SK-N-SH (cell line): ENCODE measurements at regions not wholly inside any gene's neighbourhood (a gene's known extent, or its start where the extent isn't known, plus 50 kb on each side); places are given as distances from the start of the nearest gene placed in this dataset.

Experiments used
- CTCF ChIA-PET: fragments of 300-600, 350-600 bp; formaldehyde crosslinking; extraction: SDS; loops from one replicate; lab custom pipeline; 2021; lab: Yijun Ruan, JAX
- POLR2A ChIA-PET: fragments of 350-600 bp; sonication (Branson Sonifier 250); formaldehyde crosslinking; extraction: SDS; loops from one replicate; lab custom pipeline; 2020; ENCODE audit warnings: antibody characterized with exemption, inconsistent platforms; lab: Yijun Ruan, JAX
- DNase-seq: peaks from one replicate; pipeline ENCODE4 v3.0.0; 2012
- H2AFZ ChIP-seq: fragments of 200-600 bp; sonication (generic); 2 replicates; pipeline ENCODE4 v1.8.1; 2016; ENCODE audit warnings: antibody characterized with exemption, mild to moderate bottlenecking, low read depth
- H3F3A ChIP-seq: fragments of 200-600 bp; sonication (generic); replicated peaks from 2 replicates; pipeline ENCODE3; 2016; ENCODE audit warnings: antibody characterized with exemption, mild to moderate bottlenecking; ENCODE audit not compliant: insufficient read depth
- H3K27ac ChIP-seq, 2 experiments: fragments of 200-500 bp in 1 of 2; fragments of 200-600 bp in 1 of 2; sonication (Bioruptor generic) in 1 of 2; sonication (generic), shearing (Covaris generic) in 1 of 2; 2 replicates each; pipeline versions ENCODE4 v1.5.1 to v1.6.1; 2014 to 2016; ENCODE audit warnings: low read depth in 2 of 2, inconsistent platforms in 1 of 2, low read length in 1 of 2, mild to moderate bottlenecking in 1 of 2, mixed read lengths in 1 of 2
- H3K27me3 ChIP-seq: fragments of 200-600 bp; sonication (generic), shearing (Covaris generic); 2 replicates; pipeline ENCODE4 v1.6.1; 2016; ENCODE audit warnings: mixed run types; ENCODE audit not compliant: insufficient read depth
- H3K36me3 ChIP-seq, 2 experiments: fragments of 200-500 bp in 1 of 2; fragments of 200-600 bp in 1 of 2; sonication (Bioruptor generic) in 1 of 2; sonication (generic) in 1 of 2; replicated peaks in 1 of 2; 2 replicates each; pipeline versions ENCODE3 to v1.5.1; 2014 to 2016; ENCODE audit warnings: low read length in 1 of 2, mild to moderate bottlenecking in 1 of 2; ENCODE audit not compliant: insufficient read depth in 2 of 2, control insufficient read depth in 1 of 2
- H3K4me1 ChIP-seq, 2 experiments: fragments of 200-500 bp in 1 of 2; fragments of 200-600 bp in 1 of 2; sonication (Bioruptor generic) in 1 of 2; sonication (generic), shearing (Covaris generic) in 1 of 2; 2 replicates each; pipeline versions ENCODE4 v1.5.1 to v1.6.1; 2014 to 2016; ENCODE audit warnings: low read depth in 1 of 2, low read length in 1 of 2, mixed run types in 1 of 2; ENCODE audit not compliant: insufficient read depth in 2 of 2, control insufficient read depth in 1 of 2
- H3K4me2 ChIP-seq: fragments of 200-600 bp; sonication (generic), shearing (Covaris generic); 2 replicates; pipeline ENCODE4 v1.6.1; 2017; ENCODE audit warnings: mixed run types
- H3K4me3 ChIP-seq, 2 experiments: fragments of 200-500 bp in 1 of 2; fragments of 200-600 bp in 1 of 2; sonication (Bioruptor generic) in 1 of 2; sonication (generic), shearing (Covaris generic) in 1 of 2; 2 replicates each; pipeline versions ENCODE4 v1.5.1 to v1.8.1; 2014 to 2016; ENCODE audit warnings: low read depth in 2 of 2, inconsistent platforms in 1 of 2, low read length in 1 of 2, mild to moderate bottlenecking in 1 of 2, mixed read lengths in 1 of 2, moderate library complexity in 1 of 2
- H3K79me2 ChIP-seq: fragments of 200-600 bp; sonication (generic); 2 replicates; pipeline ENCODE4 v1.8.1; 2017; ENCODE audit warnings: mild to moderate bottlenecking; ENCODE audit not compliant: insufficient read depth
- H3K9ac ChIP-seq: fragments of 200-600 bp; sonication (generic); 2 replicates; pipeline ENCODE4 v1.6.1; 2017; ENCODE audit warnings: mixed run types
- H3K9me2 ChIP-seq: fragments of 200-600 bp; sonication (generic); 2 replicates; pipeline ENCODE4 v1.6.1; 2017; ENCODE audit warnings: mixed run types
- H3K9me3 ChIP-seq: fragments of 200-600 bp; sonication (generic); 2 replicates; pipeline ENCODE4 v1.6.1; 2017; ENCODE audit warnings: mixed run types, mild to moderate bottlenecking, moderate library complexity
- H4K20me1 ChIP-seq: fragments of 200-600 bp; sonication (generic); 2 replicates; pipeline ENCODE4 v1.6.1; 2017; ENCODE audit warnings: mild to moderate bottlenecking, mixed run types; ENCODE audit not compliant: insufficient read depth
- CHD2 ChIP-seq: fragments of 150-350 bp; IDR thresholded peaks from 2 replicates; pipeline ENCODE4 v1.6.1; 2018; ENCODE audit warnings: low read length; ENCODE audit not compliant: partially characterized antibody
- EP300 ChIP-seq, 2 experiments: IDR thresholded peaks; 2 replicates each; pipeline versions ENCODE4 v1.4.0 to v1.6.1; 2012; ENCODE audit warnings: borderline replicate concordance in 1 of 2, low read depth in 1 of 2, low read length in 1 of 2
- EZH2phosphoT487 ChIP-seq: fragments of 200-600 bp; sonication (generic); IDR thresholded peaks from 2 replicates; pipeline ENCODE4 v1.6.1; 2017; ENCODE audit warnings: low read depth, mixed run types, mild to moderate bottlenecking, antibody characterized with exemption, moderate library complexity, borderline replicate concordance
- FOSL2 ChIP-seq: IDR thresholded peaks from 2 replicates; pipeline ENCODE4 v1.4.0; 2012; ENCODE audit warnings: low read depth, mild to moderate bottlenecking, moderate library complexity, borderline replicate concordance
- GABPA ChIP-seq: IDR thresholded peaks from 2 replicates; pipeline ENCODE4 v1.4.0; 2012; ENCODE audit warnings: low read depth, mild to moderate bottlenecking
- GATA2 ChIP-seq: sonication (generic); formaldehyde crosslinking; IDR thresholded peaks from 2 replicates; pipeline ENCODE4 v1.5.0; 2020; ENCODE audit warnings: mild to moderate bottlenecking, missing genetic modification reagents
- NRF1 ChIP-seq: IDR thresholded peaks from 2 replicates; pipeline ENCODE4 v1.6.1; 2012; ENCODE audit warnings: low read depth, mild to moderate bottlenecking, low read length
- POLR2AphosphoS5 ChIP-seq: IDR thresholded peaks from 2 replicates; pipeline ENCODE4 v1.6.1; 2012; ENCODE audit warnings: low read depth, low read length
- RCOR1 ChIP-seq: fragments of 150-350 bp; IDR thresholded peaks from 2 replicates; pipeline ENCODE4 v1.6.1; 2017; ENCODE audit warnings: antibody characterized with exemption, low read length
- SMC3 ChIP-seq: IDR thresholded peaks from 2 replicates; pipeline ENCODE4 v1.6.1; 2012; ENCODE audit warnings: low read depth, low read length, improper control_type of control experiment
- TCF12 ChIP-seq: IDR thresholded peaks from 2 replicates; pipeline ENCODE4 v1.4.0; 2012
- YY1 ChIP-seq: IDR thresholded peaks from 2 replicates; pipeline ENCODE4 v1.4.0; 2012; ENCODE audit warnings: low read depth, mild to moderate bottlenecking
- WGBS: methylation state at CpG from one replicate; pipeline ENCODE4 v1.1.6; 2017; ENCODE audit warnings: low lambda C conversion rate; 5-methylcytosine and 5-hydroxymethylcytosine counted together
- TF ChIP-seq, protein P1 (sequence below): fragments of 150-350 bp; IDR thresholded peaks from 2 replicates; pipeline ENCODE4 v1.6.1; 2017; ENCODE audit warnings: antibody characterized with exemption, low read length, low read depth, borderline replicate concordance
- TF ChIP-seq, protein P2 (sequence below): IDR thresholded peaks from 2 replicates; pipeline ENCODE4 v1.4.0; 2012; ENCODE audit warnings: low read depth, borderline replicate concordance
- TF ChIP-seq, protein P3 (sequence below): fragments of 200-600 bp; sonication (generic); IDR thresholded peaks from 2 replicates; pipeline ENCODE4 v1.6.1; 2017; ENCODE audit warnings: antibody characterized with exemption, mild to moderate bottlenecking, moderate library complexity
- TF ChIP-seq, protein P4 (sequence below): fragments of 150-350 bp; IDR thresholded peaks from 2 replicates; pipeline ENCODE4 v1.6.1; 2016; ENCODE audit warnings: mild to moderate bottlenecking, low read depth, low read length
- TF ChIP-seq, protein P5 (sequence below): IDR thresholded peaks from 2 replicates; pipeline ENCODE4 v1.4.0; 2012; ENCODE audit warnings: low read depth

DNA sequence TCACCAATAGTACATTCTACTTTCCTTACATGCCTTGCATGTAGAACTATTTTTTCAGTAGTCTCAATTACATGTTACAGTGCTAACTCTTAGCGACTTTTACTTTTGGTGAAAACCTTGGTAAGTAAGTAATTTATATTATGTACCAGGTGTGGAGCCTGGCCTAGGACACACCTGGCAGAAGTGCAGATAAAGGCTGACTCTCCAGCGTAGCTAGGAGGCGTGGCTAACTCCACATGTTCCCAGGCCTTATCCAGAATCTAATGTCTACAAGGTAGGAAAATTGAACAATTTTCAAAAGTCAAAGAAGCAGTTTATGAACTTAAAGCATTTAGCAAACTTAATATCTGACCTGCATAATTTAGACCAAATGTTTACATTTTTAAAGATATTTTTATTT lies 157.4 kb downstream of the DHRS2 start:
- TF ChIP-seq EZH2phosphoT487: no peak
- ChIA-PET CTCF (no interaction called here), POLR2A (no interaction called here)
- DNase-seq: no peak
- H3K36me3 ChIP-seq: no peaks in the 10 kb centered on the region
- no peaks in the 10 kb centered on the region for H3K4me1 ChIP-seq
- WGBS: 18% methylated on average over 3 of the region's 3 CpGs
- no peak overlapping the region for H3K27ac ChIP-seq
- no peak overlapping the region for H3K4me3 ChIP-seq
- no peaks in the 10 kb centered on the region for H3K9me3 ChIP-seq
- no peak overlapping the region for H3K4me2 ChIP-seq
- no peak overlapping the region for H2AFZ ChIP-seq
- H3K79me2 ChIP-seq: no peaks in the 10 kb centered on the region
- H3K27me3 ChIP-seq: no peaks in the 10 kb centered on the region
- H4K20me1 ChIP-seq: no peaks in the 10 kb centered on the region
- H3K9me2 ChIP-seq: no peaks in the 10 kb centered on the region
- H3K9ac ChIP-seq: no peak overlapping the region
- H3F3A ChIP-seq: no peaks in the 10 kb centered on the region

DNA sequence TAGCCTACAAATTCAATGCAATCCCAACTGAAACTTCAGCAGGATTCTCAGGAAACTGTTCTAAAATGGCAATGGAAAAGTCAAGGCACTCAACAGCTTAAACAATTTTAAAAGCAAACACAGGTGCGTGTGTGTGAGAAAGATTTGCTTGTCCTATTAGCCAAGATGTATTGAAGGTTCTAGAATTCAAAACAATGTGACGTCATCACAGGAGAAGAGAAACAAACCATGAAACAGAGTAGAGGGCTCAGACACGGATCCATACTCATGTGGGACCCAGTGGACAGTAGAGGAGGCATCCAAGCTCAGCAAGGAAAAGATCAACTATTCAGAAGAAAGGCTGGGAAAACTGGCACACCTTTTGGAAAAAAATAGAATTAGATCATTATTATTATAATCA lies 152.8 kb upstream of the DHRS4 start:
- CTCF ChIA-PET: no interaction called here
- no peak for TF ChIP-seq TCF12
- TF ChIP-seq YY1: no peak
- TF ChIP-seq CHD2: no peak
- TF ChIP-seq GATA2 (CRISPR knock-in tag): no peak
- TF ChIP-seq, protein P1, sequence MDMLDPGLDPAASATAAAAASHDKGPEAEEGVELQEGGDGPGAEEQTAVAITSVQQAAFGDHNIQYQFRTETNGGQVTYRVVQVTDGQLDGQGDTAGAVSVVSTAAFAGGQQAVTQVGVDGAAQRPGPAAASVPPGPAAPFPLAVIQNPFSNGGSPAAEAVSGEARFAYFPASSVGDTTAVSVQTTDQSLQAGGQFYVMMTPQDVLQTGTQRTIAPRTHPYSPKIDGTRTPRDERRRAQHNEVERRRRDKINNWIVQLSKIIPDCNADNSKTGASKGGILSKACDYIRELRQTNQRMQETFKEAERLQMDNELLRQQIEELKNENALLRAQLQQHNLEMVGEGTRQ: no peak
- TF ChIP-seq SMC3: no peak
- TF ChIP-seq, protein P2, sequence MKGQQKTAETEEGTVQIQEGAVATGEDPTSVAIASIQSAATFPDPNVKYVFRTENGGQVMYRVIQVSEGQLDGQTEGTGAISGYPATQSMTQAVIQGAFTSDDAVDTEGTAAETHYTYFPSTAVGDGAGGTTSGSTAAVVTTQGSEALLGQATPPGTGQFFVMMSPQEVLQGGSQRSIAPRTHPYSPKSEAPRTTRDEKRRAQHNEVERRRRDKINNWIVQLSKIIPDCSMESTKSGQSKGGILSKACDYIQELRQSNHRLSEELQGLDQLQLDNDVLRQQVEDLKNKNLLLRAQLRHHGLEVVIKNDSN: no peak
- TF ChIP-seq, protein P3, sequence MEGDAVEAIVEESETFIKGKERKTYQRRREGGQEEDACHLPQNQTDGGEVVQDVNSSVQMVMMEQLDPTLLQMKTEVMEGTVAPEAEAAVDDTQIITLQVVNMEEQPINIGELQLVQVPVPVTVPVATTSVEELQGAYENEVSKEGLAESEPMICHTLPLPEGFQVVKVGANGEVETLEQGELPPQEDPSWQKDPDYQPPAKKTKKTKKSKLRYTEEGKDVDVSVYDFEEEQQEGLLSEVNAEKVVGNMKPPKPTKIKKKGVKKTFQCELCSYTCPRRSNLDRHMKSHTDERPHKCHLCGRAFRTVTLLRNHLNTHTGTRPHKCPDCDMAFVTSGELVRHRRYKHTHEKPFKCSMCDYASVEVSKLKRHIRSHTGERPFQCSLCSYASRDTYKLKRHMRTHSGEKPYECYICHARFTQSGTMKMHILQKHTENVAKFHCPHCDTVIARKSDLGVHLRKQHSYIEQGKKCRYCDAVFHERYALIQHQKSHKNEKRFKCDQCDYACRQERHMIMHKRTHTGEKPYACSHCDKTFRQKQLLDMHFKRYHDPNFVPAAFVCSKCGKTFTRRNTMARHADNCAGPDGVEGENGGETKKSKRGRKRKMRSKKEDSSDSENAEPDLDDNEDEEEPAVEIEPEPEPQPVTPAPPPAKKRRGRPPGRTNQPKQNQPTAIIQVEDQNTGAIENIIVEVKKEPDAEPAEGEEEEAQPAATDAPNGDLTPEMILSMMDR: no peak
- TF ChIP-seq POLR2AphosphoS5: no peak
- no peak for TF ChIP-seq EZH2phosphoT487
- no peak for TF ChIP-seq NRF1
- TF ChIP-seq RCOR1: no peak
- TF ChIP-seq EP300 (IDR thresholded peaks at IDR 0.05; ENCODE audit: borderline replicate concordance in 1 of 2, low read depth in 1 of 2, low read length in 1 of 2): no peak
- no peak for TF ChIP-seq GABPA
- TF ChIP-seq, protein P4, sequence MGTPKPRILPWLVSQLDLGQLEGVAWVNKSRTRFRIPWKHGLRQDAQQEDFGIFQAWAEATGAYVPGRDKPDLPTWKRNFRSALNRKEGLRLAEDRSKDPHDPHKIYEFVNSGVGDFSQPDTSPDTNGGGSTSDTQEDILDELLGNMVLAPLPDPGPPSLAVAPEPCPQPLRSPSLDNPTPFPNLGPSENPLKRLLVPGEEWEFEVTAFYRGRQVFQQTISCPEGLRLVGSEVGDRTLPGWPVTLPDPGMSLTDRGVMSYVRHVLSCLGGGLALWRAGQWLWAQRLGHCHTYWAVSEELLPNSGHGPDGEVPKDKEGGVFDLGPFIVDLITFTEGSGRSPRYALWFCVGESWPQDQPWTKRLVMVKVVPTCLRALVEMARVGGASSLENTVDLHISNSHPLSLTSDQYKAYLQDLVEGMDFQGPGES: no peak
- TF ChIP-seq, protein P5, sequence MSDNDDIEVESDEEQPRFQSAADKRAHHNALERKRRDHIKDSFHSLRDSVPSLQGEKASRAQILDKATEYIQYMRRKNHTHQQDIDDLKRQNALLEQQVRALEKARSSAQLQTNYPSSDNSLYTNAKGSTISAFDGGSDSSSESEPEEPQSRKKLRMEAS: no peak
- TF ChIP-seq FOSL2: no peak
- 4% methylated on average over 3 of the region's 3 CpGs for WGBS

More for the DNA sequence above, 152.8 kb upstream of the DHRS4 start:
- Histone ChIP-seq H2AFZ (no peak overlapping the region), H3K36me3 (no peaks in the 10 kb centered on the region), H3K4me1 (no peaks in the 10 kb centered on the region), H3K27me3 (no peaks in the 10 kb centered on the region), H3F3A (no peaks in the 10 kb centered on the region), H4K20me1 (no peaks in the 10 kb centered on the region), H3K9me2 (no peaks in the 10 kb centered on the region), H3K9me3 (no peaks in the 10 kb centered on the region), H3K27ac (no peak overlapping the region), H3K4me3 (no peak overlapping the region), H3K9ac (no peak overlapping the region), H3K79me2 (no peaks in the 10 kb centered on the region), H3K4me2 (no peak overlapping the region)
- POLR2A ChIA-PET: no interaction called here
- DNase-seq: no peak
